MM.1S (cell line): ENCODE measurements at regions not wholly inside any gene's neighbourhood (a gene's known extent, or its start where the extent isn't known, plus 50 kb on each side); places are given as distances from the start of the nearest gene placed in this dataset.

Experiments used
- DNase-seq: peaks from one replicate; pipeline ENCODE4 v3.0.0-alpha.2; 2015
- H2AFZ ChIP-seq: fragments of 300-600 bp; sonication (generic); 2 replicates; pipeline ENCODE4 v1.6.0; 2016; ENCODE audit warnings: antibody characterized with exemption, low read length
- H3F3A ChIP-seq: fragments of 300-600 bp; sonication (generic); 2 replicates; pipeline ENCODE4 v1.6.1; 2016; ENCODE audit warnings: mild to moderate bottlenecking, antibody characterized with exemption, low read length, moderate library complexity, mixed read lengths; ENCODE audit not compliant: insufficient read depth
- H3K27ac ChIP-seq: fragments of 300-600 bp; sonication (generic); 2 replicates; pipeline ENCODE4 v1.5.1; 2016; ENCODE audit warnings: mild to moderate bottlenecking, low read length
- H3K27me3 ChIP-seq: fragments of 300-600 bp; sonication (generic); replicated peaks from 2 replicates; pipeline ENCODE4 v1.6.0; 2016; ENCODE audit warnings: low read length; ENCODE audit not compliant: insufficient read depth
- H3K36me3 ChIP-seq: fragments of 300-600 bp; sonication (generic); replicated peaks from 2 replicates; pipeline ENCODE4 v1.6.1; 2016; ENCODE audit warnings: mild to moderate bottlenecking, low read length, mixed read lengths; ENCODE audit not compliant: insufficient read depth
- H3K4me1 ChIP-seq: fragments of 300-600 bp; sonication (generic); 2 replicates; pipeline ENCODE4 v1.6.1; 2016; ENCODE audit warnings: low read length, mixed read lengths
- H3K4me2 ChIP-seq: fragments of 300-600 bp; sonication (generic); 2 replicates; pipeline ENCODE4 v1.6.0; 2016; ENCODE audit warnings: low read depth, low read length
- H3K4me3 ChIP-seq: fragments of 300-600 bp; sonication (generic); 2 replicates; pipeline ENCODE4 v1.5.1; 2016; ENCODE audit warnings: low read length, mixed read lengths
- H3K79me2 ChIP-seq: fragments of 300-600 bp; sonication (generic); 2 replicates; pipeline ENCODE4 v1.6.1; 2016; ENCODE audit warnings: mixed run types, low read length, mixed read lengths
- H3K9ac ChIP-seq: fragments of 300-600 bp; sonication (generic); 2 replicates; pipeline ENCODE4 v1.6.1; 2016; ENCODE audit warnings: low read length, mixed read lengths
- H3K9me2 ChIP-seq: fragments of 300-600 bp; sonication (generic); replicated peaks from 2 replicates; pipeline ENCODE4 v1.6.1; 2016; ENCODE audit warnings: mild to moderate bottlenecking, low read length, mixed read lengths; ENCODE audit not compliant: insufficient read depth
- H3K9me3 ChIP-seq: fragments of 300-600 bp; sonication (generic); replicated peaks from 2 replicates; pipeline ENCODE4 v1.6.1; 2016; ENCODE audit warnings: mild to moderate bottlenecking, low read length, mixed read lengths; ENCODE audit not compliant: insufficient read depth
- H4K20me1 ChIP-seq: fragments of 300-600 bp; sonication (generic); 2 replicates; pipeline ENCODE4 v1.6.1; 2016; ENCODE audit warnings: mild to moderate bottlenecking, low read length, moderate library complexity, mixed read lengths; ENCODE audit not compliant: insufficient read depth
- EZH2 ChIP-seq: fragments of 300-600 bp; sonication (generic); optimal IDR thresholded peaks from 2 replicates; pipeline ENCODE3; 2017; ENCODE audit warnings: low read depth, mild to moderate bottlenecking, antibody characterized with exemption, low read length, mixed read lengths
- EZH2phosphoT487 ChIP-seq: fragments of 300-600 bp; sonication (generic); IDR thresholded peaks from 2 replicates; pipeline ENCODE4 v1.6.1; 2018; ENCODE audit warnings: antibody characterized with exemption, low read length
- TF ChIP-seq, protein P1 (sequence below): fragments of 300-600 bp; sonication (generic); IDR thresholded peaks from 2 replicates; pipeline ENCODE4 v1.5.1; 2016; ENCODE audit warnings: antibody characterized with exemption, low read length, mixed read lengths

DNA sequence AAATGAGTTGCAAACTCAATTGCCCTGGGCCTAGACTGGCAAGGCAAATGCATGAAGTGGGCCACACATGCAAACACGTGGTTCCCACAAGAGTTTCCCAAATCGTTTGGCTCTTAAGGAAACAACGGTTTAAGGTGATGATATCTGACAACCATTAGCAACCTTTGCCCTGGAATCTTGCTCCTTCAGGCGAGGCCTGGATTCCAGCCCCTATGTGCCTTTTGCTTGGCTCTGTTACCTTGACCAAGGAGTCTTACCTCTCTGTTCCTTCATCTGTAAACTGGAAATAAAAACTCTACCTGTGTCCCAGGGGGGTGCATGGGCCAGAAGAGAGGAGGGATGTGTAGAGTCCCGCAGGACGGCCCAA is 72.1 kb upstream of the CASZ1 start:
- no peak for DNase-seq
- no peak for TF ChIP-seq EZH2phosphoT487
- no peak for TF ChIP-seq EZH2
- TF ChIP-seq, protein P1, sequence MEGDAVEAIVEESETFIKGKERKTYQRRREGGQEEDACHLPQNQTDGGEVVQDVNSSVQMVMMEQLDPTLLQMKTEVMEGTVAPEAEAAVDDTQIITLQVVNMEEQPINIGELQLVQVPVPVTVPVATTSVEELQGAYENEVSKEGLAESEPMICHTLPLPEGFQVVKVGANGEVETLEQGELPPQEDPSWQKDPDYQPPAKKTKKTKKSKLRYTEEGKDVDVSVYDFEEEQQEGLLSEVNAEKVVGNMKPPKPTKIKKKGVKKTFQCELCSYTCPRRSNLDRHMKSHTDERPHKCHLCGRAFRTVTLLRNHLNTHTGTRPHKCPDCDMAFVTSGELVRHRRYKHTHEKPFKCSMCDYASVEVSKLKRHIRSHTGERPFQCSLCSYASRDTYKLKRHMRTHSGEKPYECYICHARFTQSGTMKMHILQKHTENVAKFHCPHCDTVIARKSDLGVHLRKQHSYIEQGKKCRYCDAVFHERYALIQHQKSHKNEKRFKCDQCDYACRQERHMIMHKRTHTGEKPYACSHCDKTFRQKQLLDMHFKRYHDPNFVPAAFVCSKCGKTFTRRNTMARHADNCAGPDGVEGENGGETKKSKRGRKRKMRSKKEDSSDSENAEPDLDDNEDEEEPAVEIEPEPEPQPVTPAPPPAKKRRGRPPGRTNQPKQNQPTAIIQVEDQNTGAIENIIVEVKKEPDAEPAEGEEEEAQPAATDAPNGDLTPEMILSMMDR: no peak
- no peak overlapping the region for H3K4me3 ChIP-seq
- H3K27ac ChIP-seq: no peak overlapping the region
- H4K20me1 ChIP-seq: no peaks in the 10 kb centered on the region
- H3K79me2 ChIP-seq: no peaks in the 10 kb centered on the region
- H3K36me3 ChIP-seq: no peaks in the 10 kb centered on the region
- no peak overlapping the region for H3K4me2 ChIP-seq
- no peak overlapping the region for H2AFZ ChIP-seq
- no peaks in the 10 kb centered on the region for H3K4me1 ChIP-seq
- no peaks in the 10 kb centered on the region for H3F3A ChIP-seq
- H3K9ac ChIP-seq: no peak overlapping the region
- peaks cover 93% of the 10 kb centered on the region for H3K27me3 ChIP-seq
- H3K9me3 ChIP-seq: no peaks in the 10 kb centered on the region
- no peaks in the 10 kb centered on the region for H3K9me2 ChIP-seq

DNA sequence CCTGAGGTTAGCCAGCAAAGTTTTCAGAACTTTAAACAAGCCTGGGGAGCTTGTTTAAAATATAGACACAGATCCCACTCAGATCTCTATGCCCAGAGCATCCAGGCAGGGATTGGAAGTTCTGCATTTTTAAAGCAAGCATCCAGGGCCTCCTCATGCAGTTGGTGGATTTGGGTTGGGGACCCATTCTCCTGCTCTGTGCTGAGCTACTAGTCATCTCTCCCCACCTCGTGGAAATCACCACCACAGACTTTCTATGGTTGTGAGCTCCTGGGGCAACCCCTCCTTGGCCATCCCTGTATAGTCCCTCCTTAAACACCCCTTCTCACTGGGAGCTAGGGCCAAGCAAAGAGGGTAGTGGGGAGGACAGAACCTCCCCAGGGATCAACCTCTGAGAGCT is 73.5 kb upstream of the CASZ1 start:
- no peaks in the 10 kb centered on the region for H3K9me3 ChIP-seq
- DNase-seq: no peak
- H3K79me2 ChIP-seq: no peaks in the 10 kb centered on the region
- H3K27ac ChIP-seq: no peak overlapping the region
- H3K9me2 ChIP-seq: no peaks in the 10 kb centered on the region
- no peaks in the 10 kb centered on the region for H3K36me3 ChIP-seq
- H3K27me3 ChIP-seq: peaks cover 93% of the 10 kb centered on the region
- H4K20me1 ChIP-seq: no peaks in the 10 kb centered on the region
- TF ChIP-seq EZH2: no peak
- TF ChIP-seq, protein P1: no peak
- no peak for TF ChIP-seq EZH2phosphoT487
- no peak overlapping the region for H3K4me3 ChIP-seq
- no peak overlapping the region for H3K4me2 ChIP-seq
- H3F3A ChIP-seq: no peaks in the 10 kb centered on the region
- no peak overlapping the region for H2AFZ ChIP-seq
- H3K4me1 ChIP-seq: no peaks in the 10 kb centered on the region
- H3K9ac ChIP-seq: no peak overlapping the region

DNA sequence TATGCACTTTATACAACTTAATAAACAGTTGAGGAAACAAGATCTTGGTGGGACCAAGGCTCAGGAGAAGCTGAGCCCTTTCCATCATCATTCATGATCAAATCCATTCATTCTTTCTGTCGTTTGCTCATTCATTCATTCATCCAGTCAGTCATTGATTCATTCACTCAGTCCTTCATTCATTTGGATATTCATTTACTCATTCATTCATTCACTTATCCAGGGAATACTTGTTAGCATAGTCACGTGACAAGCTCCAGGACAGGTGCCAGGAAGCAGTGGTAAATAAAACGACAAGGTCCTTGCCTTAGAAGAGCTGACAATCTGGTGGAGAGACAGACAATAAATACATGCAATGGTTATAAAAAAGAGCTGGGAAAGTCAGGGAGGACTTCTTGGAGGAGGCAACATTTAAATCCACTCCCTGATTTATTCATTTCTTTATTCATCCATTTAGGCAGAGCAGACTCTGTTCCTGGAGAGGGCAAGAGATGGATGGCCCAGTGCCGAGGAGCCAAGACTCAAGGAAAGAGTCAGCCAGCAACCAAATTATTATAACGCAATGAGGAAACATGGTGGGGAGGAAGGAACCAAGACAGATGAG is 74.1 kb upstream of the CASZ1 start:
- Histone ChIP-seq H3K9me3 (no peaks in the 10 kb centered on the region), H3K4me1 (no peaks in the 10 kb centered on the region), H3K27me3 (peaks cover 93% of the 10 kb centered on the region), H3F3A (no peaks in the 10 kb centered on the region), H3K4me3 (no peak overlapping the region), H3K79me2 (no peaks in the 10 kb centered on the region), H3K9me2 (no peaks in the 10 kb centered on the region), H4K20me1 (no peaks in the 10 kb centered on the region), H2AFZ (no peak overlapping the region), H3K4me2 (no peak overlapping the region), H3K9ac (no peak overlapping the region), H3K27ac (no peak overlapping the region), H3K36me3 (no peaks in the 10 kb centered on the region)
- no peak for TF ChIP-seq EZH2
- no peak for DNase-seq

DNA sequence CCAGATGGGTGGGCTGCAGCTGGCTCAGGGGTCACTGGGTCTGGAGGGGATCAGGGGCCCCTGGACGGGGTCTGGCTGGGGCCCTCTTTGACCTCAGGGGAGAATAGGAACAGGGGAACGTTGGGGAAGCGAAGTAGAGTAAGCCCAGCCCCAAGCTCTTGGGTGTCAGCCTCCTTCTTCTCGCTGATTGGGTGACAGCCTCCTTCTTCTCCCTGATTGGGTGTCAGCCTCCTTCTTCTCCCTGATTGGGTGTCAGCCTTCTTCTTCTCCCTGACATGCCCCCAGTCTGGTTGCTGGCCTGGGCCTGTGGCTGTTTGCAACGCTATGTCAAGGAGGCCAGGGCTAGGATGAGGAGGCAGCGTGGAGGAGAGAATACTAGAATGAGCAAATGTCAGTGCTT is 76.7 kb upstream of the CASZ1 start:
- H3K9me3 ChIP-seq: no peaks in the 10 kb centered on the region
- no peaks in the 10 kb centered on the region for H4K20me1 ChIP-seq
- H2AFZ ChIP-seq: no peak overlapping the region
- H3K79me2 ChIP-seq: no peaks in the 10 kb centered on the region
- H3K27me3 ChIP-seq: peaks cover 95% of the 10 kb centered on the region
- no peaks in the 10 kb centered on the region for H3K4me1 ChIP-seq
- no peak overlapping the region for H3K9ac ChIP-seq
- no peak overlapping the region for H3K4me3 ChIP-seq
- no peak overlapping the region for H3K27ac ChIP-seq
- TF ChIP-seq EZH2phosphoT487: no peak
- TF ChIP-seq, protein P1: no peak
- TF ChIP-seq EZH2: no peak
- H3K4me2 ChIP-seq: no peak overlapping the region
- H3K9me2 ChIP-seq: no peaks in the 10 kb centered on the region
- DNase-seq: no peak
- H3K36me3 ChIP-seq: no peaks in the 10 kb centered on the region
- no peaks in the 10 kb centered on the region for H3F3A ChIP-seq
